Activated CD4-positive, alpha-beta T cell treated with anti-CD3 and anti-CD28 coated beads, Interleukin-10, Interleukin-2, amounts not matched to agents 100 ng/mL and 50 ng/mL, durations not matched to agents 16 hours and 8 hours (primary cell): ENCODE measurements at regions not wholly inside any gene's neighbourhood (a gene's known extent, or its start where the extent isn't known, plus 50 kb on each side); places are given as distances from the start of the nearest gene placed in this dataset.

Source experiments
- DNase-seq: peaks from one replicate; pipeline ENCODE4 v3.0.0-alpha.2; 2020

GRCh38 chr6:170483413-170483812 lies 69.7 kb downstream of the PSMB1 start:
- DNase-seq, result no peak

- no peak for DNase-seq
These were observed 72.9 kb downstream of the PSMB1 start for GRCh38 chr6:170480050-170480692.

- no peak for DNase-seq
These were observed 76.7 kb downstream of the PSMB1 start for GRCh38 chr6:170476360-170476759.

GRCh38 chr6:170475118-170475517 lies 78.0 kb downstream of the PSMB1 start:
- no peak for DNase-seq

- no peak for DNase-seq
These were observed 79.3 kb downstream of the PSMB1 start for GRCh38 chr6:170473801-170474200.

- DNase-seq, result no peak
These were observed 79.8 kb downstream of the PSMB1 start for GRCh38 chr6:170473301-170473717.

- DNase-seq, result no peak
These were observed 81.6 kb downstream of the PSMB1 start for GRCh38 chr6:170471491-170471890.

- DNase-seq, result no peak
These were observed 82.4 kb downstream of the PSMB1 start for GRCh38 chr6:170470734-170471133.

GRCh38 chr6:170464524-170464979 lies 88.6 kb downstream of the PSMB1 start:
- DNase-seq, result no peak

GRCh38 chr6:170464080-170464479 lies 89.0 kb downstream of the PSMB1 start:
- DNase-seq, result no peak

- no peak for DNase-seq
These were observed 89.9 kb downstream of the PSMB1 start for GRCh38 chr6:170463101-170463721.

GRCh38 chr6:170462366-170463020 lies 90.6 kb downstream of the PSMB1 start:
- DNase-seq, result no peak

GRCh38 chr6:170461556-170462365 lies 91.3 kb downstream of the PSMB1 start:
- DNase-seq, result no peak

GRCh38 chr6:170461111-170461510 lies 92.0 kb downstream of the PSMB1 start:
- no peak for DNase-seq

- DNase-seq, result no peak
These were observed 92.5 kb downstream of the PSMB1 start for GRCh38 chr6:170460641-170461040.

GRCh38 chr6:170459451-170459850 lies 93.7 kb downstream of the PSMB1 start:
- DNase-seq, result peak; percentile 45

GRCh38 chr6:170456886-170457698 lies 96.0 kb downstream of the PSMB1 start:
- DNase-seq, result no peak
